GM12878 (cell line): ENCODE measurements at regions not wholly inside any gene's neighbourhood (a gene's known extent, or its start where the extent isn't known, plus 50 kb on each side); places are given as distances from the start of the nearest gene placed in this dataset.
A peak's percentile ranks its signal among the peaks of the same experiment; 100 is the strongest.

Experiments used
- ATAC-seq: fragments of 200-7000 bp; cut with Tn5 transposase; 3 replicates; pipeline ENCODE4 v1.9.1; 2020; ENCODE audit warnings: mild to moderate bottlenecking, moderate library complexity
- BruUV-seq: library from RNA; stranded (reverse); fragments of 400-500 nt; replicated peaks from 2 replicates; lab custom pipeline; 2021; lab: Mats Ljungman, UMichigan
- CTCF ChIA-PET: fragments of 300-600 bp; sonication (Branson Sonifier 250); formaldehyde crosslinking; extraction: SDS; loops from one replicate; lab custom pipeline; 2021; ENCODE audit warnings: inconsistent platforms; lab: Yijun Ruan, JAX
- POLR2A ChIA-PET: fragments of 350-600 bp; formaldehyde crosslinking; extraction: SDS; loops from one replicate; lab custom pipeline; 2021; ENCODE audit warnings: inconsistent platforms; lab: Charles Lee
- RAD21 ChIA-PET: fragments of 300-600 bp; sonication (Branson Sonifier 250); formaldehyde crosslinking; loops from one replicate; lab custom pipeline; 2023; ENCODE audit warnings: antibody characterized with exemption; ENCODE audit not compliant: unreplicated experiment; lab: Charles Lee
- SMC1A ChIA-PET: fragments of 300-600 bp; sonication (Branson Sonifier 250); formaldehyde crosslinking; loops from one replicate; lab custom pipeline; 2023; ENCODE audit not compliant: unreplicated experiment, uncharacterized antibody; lab: Charles Lee
- DNase-seq: peaks from one replicate; pipeline ENCODE4 v3.0.0-alpha.2; 2011; ENCODE audit warnings: low read depth, low spot score
- FAIRE-seq: peaks from 3 replicates; lab custom pipeline; 2011; peaks lifted over from hg19 to GRCh38; lab: Jason Lieb, UNC
- H2AFZ ChIP-seq: 2 replicates; pipeline ENCODE4 v1.6.0; 2011; ENCODE audit warnings: low read depth, low read length, control low read depth; ENCODE audit not compliant: control insufficient read depth
- H3K27ac ChIP-seq: 2 replicates; pipeline ENCODE4 v1.5.1; 2011; ENCODE audit warnings: control low read depth; ENCODE audit not compliant: control insufficient read depth, insufficient read depth
- H3K27me3 ChIP-seq, 2 experiments: replicated peaks in 1 of 2; 2 replicates each; pipeline versions ENCODE4 v1.6.0 to v1.6.1; 2011; ENCODE audit warnings: low read length in 1 of 2; ENCODE audit not compliant: control insufficient read depth in 2 of 2, insufficient read depth in 2 of 2
- H3K36me3 ChIP-seq, 2 experiments: 2 replicates each; pipeline ENCODE4 v1.5.1; 2011; ENCODE audit warnings: low read length in 1 of 2; ENCODE audit not compliant: control insufficient read depth in 2 of 2, insufficient read depth in 2 of 2
- H3K4me1 ChIP-seq: 2 replicates; pipeline ENCODE4 v1.6.1; 2011; ENCODE audit warnings: mild to moderate bottlenecking, low read length, moderate library complexity, mixed read lengths; ENCODE audit not compliant: control insufficient read depth, insufficient read depth
- H3K4me2 ChIP-seq: 2 replicates; pipeline ENCODE4 v1.6.0; 2011; ENCODE audit warnings: control low read depth; ENCODE audit not compliant: control insufficient read depth, insufficient read depth
- H3K4me3 ChIP-seq: fragments of 200-600 bp; sonication (generic); 2 replicates; pipeline ENCODE4 v1.5.1; 2016
- H3K79me2 ChIP-seq: 2 replicates; pipeline ENCODE4 v1.6.0; 2011; ENCODE audit warnings: low read length; ENCODE audit not compliant: control insufficient read depth, insufficient read depth
- H3K9ac ChIP-seq: 2 replicates; pipeline ENCODE4 v1.8.0; 2011; ENCODE audit warnings: low read length, control low read depth, mixed read lengths; ENCODE audit not compliant: control insufficient read depth, insufficient read depth
- H3K9me3 ChIP-seq: replicated peaks from 3 replicates; pipeline ENCODE4 v1.5.1; 2011; ENCODE audit warnings: mild to moderate bottlenecking, low read length; ENCODE audit not compliant: control insufficient read depth, insufficient read depth
- H4K20me1 ChIP-seq: 2 replicates; pipeline ENCODE4 v1.6.0; 2011; ENCODE audit not compliant: control insufficient read depth, insufficient read depth
- CBFB ChIP-seq: IDR thresholded peaks from 2 replicates; pipeline ENCODE4 v1.6.1; 2016; ENCODE audit warnings: antibody characterized with exemption, low read depth
- CHD4 ChIP-seq: fragments of 200-600 bp; sonication (generic); IDR thresholded peaks from 2 replicates; pipeline ENCODE4 v1.6.1; 2016; ENCODE audit warnings: mild to moderate bottlenecking
- CREM ChIP-seq: IDR thresholded peaks from 2 replicates; pipeline ENCODE4 v1.6.1; 2014; ENCODE audit warnings: antibody characterized with exemption, low read depth
- IKZF2 ChIP-seq, 2 experiments: fragments of 450-650 bp; IDR thresholded peaks; 2 replicates each; pipeline ENCODE4 v1.6.1; 2017; ENCODE audit warnings: mild to moderate bottlenecking in 2 of 2, moderate library complexity in 2 of 2
- PML ChIP-seq: IDR thresholded peaks from 2 replicates; pipeline ENCODE4 v1.6.1; 2012; ENCODE audit warnings: low read length, inconsistent platforms
- POLR2AphosphoS5 ChIP-seq: IDR thresholded peaks from 2 replicates; pipeline ENCODE4 v1.6.1; 2011; ENCODE audit warnings: mild to moderate bottlenecking, low read length, inconsistent platforms
- SMARCA5 ChIP-seq: fragments of 450-650 bp; IDR thresholded peaks from 2 replicates; pipeline ENCODE4 v1.6.1; 2017; ENCODE audit warnings: mild to moderate bottlenecking
- SPI1 ChIP-seq: IDR thresholded peaks from 2 replicates; pipeline ENCODE4 v1.6.1; 2011; ENCODE audit warnings: low read depth, mild to moderate bottlenecking, low read length, moderate library complexity, borderline replicate concordance; ENCODE audit not compliant: insufficient read depth
- SREBF2 ChIP-seq: IDR thresholded peaks from 2 replicates; pipeline ENCODE4 v1.6.1; 2012; ENCODE audit warnings: mild to moderate bottlenecking, low read length
- SRF ChIP-seq, 2 experiments: IDR thresholded peaks; 2 replicates each; pipeline ENCODE4 v1.6.1; 2011; ENCODE audit warnings: low read depth in 2 of 2, low read length in 2 of 2, mild to moderate bottlenecking in 1 of 2, moderate library complexity in 1 of 2
- YY1 ChIP-seq: IDR thresholded peaks from 2 replicates; pipeline ENCODE4 v1.6.1; 2011; ENCODE audit warnings: low read depth, mild to moderate bottlenecking, low read length
- WGBS: methylation state at CpG from one replicate; pipeline ENCODE4 v1.1.6; 2016; ENCODE audit warnings: low lambda C conversion rate; ENCODE audit not compliant: insufficient replicate concordance, insufficient coverage; ENCODE audit errors: missing lambda C conversion rate; 5-methylcytosine and 5-hydroxymethylcytosine counted together
- in situ Hi-C: fragments of 300-500 bp; cut with MboI; formaldehyde crosslinking; loops from 9 replicates; pipeline ENCODE4 v1.14.3; 2018; ENCODE audit warnings: mixed read lengths
- intact Hi-C: fragments of 100-400 bp; cut with micrococcal nuclease; formaldehyde crosslinking; loops from one replicate; pipeline ENCODE4 v1.14.2; 2022; ENCODE audit not compliant: unreplicated experiment
- TF ChIP-seq, protein P1 (sequence below): fragments of 450-650 bp; IDR thresholded peaks from 2 replicates; pipeline ENCODE4 v1.6.1; 2018; ENCODE audit warnings: mild to moderate bottlenecking, low read depth, moderate library complexity; ENCODE audit not compliant: partially characterized antibody
- TF ChIP-seq, protein P2 (sequence below): IDR thresholded peaks from 2 replicates; pipeline ENCODE4 v1.6.1; 2011; ENCODE audit warnings: low read depth, low read length, improper control_type of control experiment, borderline replicate concordance
- TF ChIP-seq, protein P3 (sequence below): fragments of 150-350 bp; IDR thresholded peaks from 2 replicates; pipeline ENCODE4 v1.6.1; 2014; ENCODE audit warnings: mild to moderate bottlenecking, low read depth, low read length
- TF ChIP-seq, protein P4 (sequence below): IDR thresholded peaks from 2 replicates; pipeline ENCODE4 v1.6.1; 2011; ENCODE audit warnings: mild to moderate bottlenecking, low read depth, low read length, moderate library complexity; ENCODE audit not compliant: insufficient replicate concordance
- TF ChIP-seq, protein P5 (sequence below): IDR thresholded peaks from 2 replicates; pipeline ENCODE4 v1.6.1; 2011; ENCODE audit warnings: low read depth, mild to moderate bottlenecking, low read length, moderate library complexity, borderline replicate concordance; ENCODE audit errors: extremely low read depth

DNA sequence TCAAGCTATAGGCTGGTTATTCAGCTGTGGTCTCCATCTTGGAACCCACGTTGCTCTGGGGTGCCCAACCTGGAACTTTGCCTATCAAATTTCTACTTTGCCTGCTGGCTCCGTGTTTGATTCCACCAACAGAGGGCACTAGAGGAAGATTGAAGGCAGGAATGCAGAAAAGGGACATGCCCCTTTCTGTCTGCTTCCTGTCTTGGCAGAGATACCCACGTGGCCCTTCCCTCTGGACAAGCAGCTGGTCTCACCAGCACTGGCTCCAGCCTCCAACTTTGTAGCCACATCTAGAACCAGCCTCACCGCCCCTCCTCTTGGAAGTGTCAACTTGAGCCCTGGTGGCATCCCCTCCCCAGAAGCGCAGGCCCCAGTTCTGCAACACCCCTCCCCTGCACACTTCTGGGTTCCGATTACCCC, 52.1 kb upstream of the ZNF438 start (continued):
- TF ChIP-seq, protein P1, sequence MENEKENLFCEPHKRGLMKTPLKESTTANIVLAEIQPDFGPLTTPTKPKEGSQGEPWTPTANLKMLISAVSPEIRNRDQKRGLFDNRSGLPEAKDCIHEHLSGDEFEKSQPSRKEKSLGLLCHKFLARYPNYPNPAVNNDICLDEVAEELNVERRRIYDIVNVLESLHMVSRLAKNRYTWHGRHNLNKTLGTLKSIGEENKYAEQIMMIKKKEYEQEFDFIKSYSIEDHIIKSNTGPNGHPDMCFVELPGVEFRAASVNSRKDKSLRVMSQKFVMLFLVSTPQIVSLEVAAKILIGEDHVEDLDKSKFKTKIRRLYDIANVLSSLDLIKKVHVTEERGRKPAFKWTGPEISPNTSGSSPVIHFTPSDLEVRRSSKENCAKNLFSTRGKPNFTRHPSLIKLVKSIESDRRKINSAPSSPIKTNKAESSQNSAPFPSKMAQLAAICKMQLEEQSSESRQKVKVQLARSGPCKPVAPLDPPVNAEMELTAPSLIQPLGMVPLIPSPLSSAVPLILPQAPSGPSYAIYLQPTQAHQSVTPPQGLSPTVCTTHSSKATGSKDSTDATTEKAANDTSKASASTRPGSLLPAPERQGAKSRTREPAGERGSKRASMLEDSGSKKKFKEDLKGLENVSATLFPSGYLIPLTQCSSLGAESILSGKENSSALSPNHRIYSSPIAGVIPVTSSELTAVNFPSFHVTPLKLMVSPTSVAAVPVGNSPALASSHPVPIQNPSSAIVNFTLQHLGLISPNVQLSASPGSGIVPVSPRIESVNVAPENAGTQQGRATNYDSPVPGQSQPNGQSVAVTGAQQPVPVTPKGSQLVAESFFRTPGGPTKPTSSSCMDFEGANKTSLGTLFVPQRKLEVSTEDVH, result no peak
- TF ChIP-seq SPI1 (0 out of 2 replicates have a peak, but pooled peaks have one; percentile 10), CREM (0 out of 2 replicates have a peak, but pooled peaks have one; percentile 13), POLR2AphosphoS5 (no peak), SRF (IDR thresholded peaks at IDR 0.05; ENCODE audit: low read depth in 2 of 2, low read length in 2 of 2) (peak; percentile 66 to 67; a peak in 3 of 4 replicates), SMARCA5 (peak; percentile 44; the same call in 1 of the 2 replicates)
- TF ChIP-seq, protein P2, sequence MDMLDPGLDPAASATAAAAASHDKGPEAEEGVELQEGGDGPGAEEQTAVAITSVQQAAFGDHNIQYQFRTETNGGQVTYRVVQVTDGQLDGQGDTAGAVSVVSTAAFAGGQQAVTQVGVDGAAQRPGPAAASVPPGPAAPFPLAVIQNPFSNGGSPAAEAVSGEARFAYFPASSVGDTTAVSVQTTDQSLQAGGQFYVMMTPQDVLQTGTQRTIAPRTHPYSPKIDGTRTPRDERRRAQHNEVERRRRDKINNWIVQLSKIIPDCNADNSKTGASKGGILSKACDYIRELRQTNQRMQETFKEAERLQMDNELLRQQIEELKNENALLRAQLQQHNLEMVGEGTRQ, result peak; percentile 38

DNA sequence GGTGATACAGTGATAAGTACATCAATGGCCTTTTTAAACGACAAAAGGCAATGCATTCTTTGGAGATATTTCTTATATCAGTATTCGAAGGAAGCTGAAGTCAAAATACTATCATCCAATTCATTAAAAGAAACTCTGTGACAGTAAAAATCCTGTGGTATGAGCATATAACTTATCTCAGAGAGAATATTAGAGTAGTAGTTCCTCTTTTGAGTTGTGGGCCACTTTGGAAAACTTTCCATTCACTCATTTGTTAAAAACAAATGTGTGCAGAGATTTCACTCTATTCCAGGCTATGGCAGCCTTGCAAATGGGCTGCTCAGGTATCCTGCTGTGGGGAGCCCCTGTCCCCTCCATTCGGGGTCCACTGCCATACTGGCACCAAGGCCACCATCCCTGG, 55.3 kb upstream of the ZNF438 start:
- no peak for ATAC-seq
- WGBS, result 85% methylated on average over 3 of the region's 3 CpGs
- no TSS peak for BruUV-seq
- TF ChIP-seq PML, result no peak
- TF ChIP-seq CBFB, result no peak
- no peak for TF ChIP-seq CHD4
- TF ChIP-seq, protein P3, sequence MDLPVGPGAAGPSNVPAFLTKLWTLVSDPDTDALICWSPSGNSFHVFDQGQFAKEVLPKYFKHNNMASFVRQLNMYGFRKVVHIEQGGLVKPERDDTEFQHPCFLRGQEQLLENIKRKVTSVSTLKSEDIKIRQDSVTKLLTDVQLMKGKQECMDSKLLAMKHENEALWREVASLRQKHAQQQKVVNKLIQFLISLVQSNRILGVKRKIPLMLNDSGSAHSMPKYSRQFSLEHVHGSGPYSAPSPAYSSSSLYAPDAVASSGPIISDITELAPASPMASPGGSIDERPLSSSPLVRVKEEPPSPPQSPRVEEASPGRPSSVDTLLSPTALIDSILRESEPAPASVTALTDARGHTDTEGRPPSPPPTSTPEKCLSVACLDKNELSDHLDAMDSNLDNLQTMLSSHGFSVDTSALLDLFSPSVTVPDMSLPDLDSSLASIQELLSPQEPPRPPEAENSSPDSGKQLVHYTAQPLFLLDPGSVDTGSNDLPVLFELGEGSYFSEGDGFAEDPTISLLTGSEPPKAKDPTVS, result no peak
- TF ChIP-seq, protein P4, sequence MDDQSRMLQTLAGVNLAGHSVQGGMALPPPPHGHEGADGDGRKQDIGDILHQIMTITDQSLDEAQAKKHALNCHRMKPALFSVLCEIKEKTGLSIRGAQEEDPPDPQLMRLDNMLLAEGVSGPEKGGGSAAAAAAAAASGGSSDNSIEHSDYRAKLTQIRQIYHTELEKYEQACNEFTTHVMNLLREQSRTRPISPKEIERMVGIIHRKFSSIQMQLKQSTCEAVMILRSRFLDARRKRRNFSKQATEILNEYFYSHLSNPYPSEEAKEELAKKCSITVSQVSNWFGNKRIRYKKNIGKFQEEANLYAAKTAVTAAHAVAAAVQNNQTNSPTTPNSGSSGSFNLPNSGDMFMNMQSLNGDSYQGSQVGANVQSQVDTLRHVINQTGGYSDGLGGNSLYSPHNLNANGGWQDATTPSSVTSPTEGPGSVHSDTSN, result no peak
- TF ChIP-seq SREBF2, result no peak
- TF ChIP-seq IKZF2 (IDR thresholded peaks at IDR 0.05), result no peak
- TF ChIP-seq YY1, result no peak
- TF ChIP-seq POLR2AphosphoS5, result no peak
- TF ChIP-seq, protein P5, sequence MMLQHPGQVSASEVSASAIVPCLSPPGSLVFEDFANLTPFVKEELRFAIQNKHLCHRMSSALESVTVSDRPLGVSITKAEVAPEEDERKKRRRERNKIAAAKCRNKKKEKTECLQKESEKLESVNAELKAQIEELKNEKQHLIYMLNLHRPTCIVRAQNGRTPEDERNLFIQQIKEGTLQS, result no peak

More for the DNA sequence above, 55.3 kb upstream of the ZNF438 start:
- DNase-seq, result no peak
- Histone ChIP-seq H3K27me3 (no peaks in the 10 kb centered on the region), H2AFZ (no peak overlapping the region), H3K4me2 (no peak overlapping the region), H3K27ac (no peak overlapping the region), H3K9me3 (no peaks in the 10 kb centered on the region), H3K4me1 (peaks cover 4% of the 10 kb centered on the region; the same call in 1 of the 2 replicates), H3K4me3 (no peak overlapping the region), H3K9ac (no peak overlapping the region), H3K79me2 (no peaks in the 10 kb centered on the region), H3K36me3 (no peaks in the 10 kb centered on the region), H4K20me1 (no peaks in the 10 kb centered on the region)
- CTCF ChIA-PET, result interaction anchor here (0.6 to 1.3 kb wide), 2 partner anchors 133 to 721 kb away, joined by 3 to 4 read pairs; no protein-coding TSS in a partner anchor
- intact Hi-C loops (loop anchor here (10.0 kb wide), 2 partner anchors 228 to 718 kb away; partner anchors contain the start of gene ZEB1), in situ Hi-C loops (no loop called here)
- SMC1A ChIA-PET, result interaction anchor here (1.2 to 1.8 kb wide), 5 partner anchors 8 to 721 kb away, joined by 4 to 6 read pairs (median 4); partner anchors contain the start of gene ZNF438
- RAD21 ChIA-PET, result interaction anchor here (1.1 to 1.3 kb wide), 3 partner anchors 55 to 404 kb away, joined by 3 to 4 read pairs (median 3); partner anchors contain the start of gene ZNF438
- no peak for FAIRE-seq
- POLR2A ChIA-PET, result no interaction called here
